Heart left ventricle (tissue), 13 donors: ENCODE measurements at regions not wholly inside any gene's neighbourhood (a gene's known extent, or its start where the extent isn't known, plus 50 kb on each side); places are given as distances from the start of the nearest gene placed in this dataset.
"Not testable (repeated sequence)": the region's sequence is repeated elsewhere in the genome, so short reads cannot be mapped to it uniquely, and the experiment has no call there.

ENCODE experiments used
- CTCF ChIP-seq, 12 donors: fragments of 200-600 bp; sonication (generic) in 4 of 12; IDR thresholded peaks; one replicate each; pipeline versions ENCODE4 v1.5.0 to v1.8.0; 2018 to 2022; ENCODE audit warnings: antibody characterized with exemption in 12 of 12, mild to moderate bottlenecking in 5 of 12
- POLR2A ChIP-seq, 2 donors: fragments of 450-650 bp; IDR thresholded peaks; one replicate each; pipeline ENCODE4 v1.6.1; 2017; ENCODE audit warnings: antibody characterized with exemption in 2 of 2, mild to moderate bottlenecking in 2 of 2, moderate library complexity in 2 of 2
- donor health status: ischemic (EF 13 %, LVEDD 7.1; RV severe dilation, severe dysfunction).
- donor health status: DM: no; HTN: yes; CAD: no.
- donor health status: DM: no; HTN: no; CAD: no.
- donor health status: ischemic (EF 25% LVEDD 6.9; RV normal size, moderate dysfunction).
- donor health status: ischemic (EF 25% LVEDD 5.7; RV mildly dilated, moderate dysfunction).
- donor health status: ischemic (EF 35%, LVEDD 5.7; RV mildly dilated, moderate dysfunction).
- donor health status: nonischemic (EF 11% LVEDD 7.7; RV severe dilation, severe dysfunction).
- donor health status: DM: yes; HTN: yes; CAD: no.
- donor health status: PGD.
- donor health status: ischemic (EF 29% LVEDD 5.4; RV normal size, mild dysfunction).
- donor health status: nonischemic (EF 23%, LVEDD 6.1; RV moderate dilation, normal function).

GRCh38 chr2:209261366-209262053, 162.3 kb upstream of the MAP2 start:
- not testable (repeated sequence) for TF ChIP-seq CTCF, POLR2A (IDR thresholded peaks at IDR 0.05)
